ENCODE measurements at regions not wholly inside any gene's neighbourhood (a gene's known extent, or its start where the extent isn't known, plus 50 kb on each side); places are given as distances from the start of the nearest gene placed in this dataset.

GRCh38 chr18:68428661-68429060, 286.2 kb downstream of the TMX3 start:
- H3K4me2 ChIP-seq (ENCODE audit: low read length) = no peak overlapping the region
- H3F3A ChIP-seq (ENCODE audit: control insufficient read depth, insufficient read depth) = no peaks in the 10 kb centered on the region
- no peaks in the 10 kb centered on the region for H3K9me3 ChIP-seq (ENCODE audit: control insufficient read depth, insufficient read depth, low read length)
- no peaks in the 10 kb centered on the region for H4K20me1 ChIP-seq (ENCODE audit: control insufficient read depth, insufficient read depth, low read depth, low read length)
- no peaks in the 10 kb centered on the region for H3K4me1 ChIP-seq (ENCODE audit: control insufficient read depth, low read length)
- H3K36me3 ChIP-seq (ENCODE audit: control insufficient read depth, low read length) = no peaks in the 10 kb centered on the region
- no peak overlapping the region for H3K4me3 ChIP-seq (ENCODE audit: low read length)
- no peaks in the 10 kb centered on the region for H3K9me2 ChIP-seq (replicated peaks; ENCODE audit: control insufficient read depth, low read length)
- H3K79me2 ChIP-seq (ENCODE audit: control insufficient read depth, low read length) = no peaks in the 10 kb centered on the region
- H3K27me3 ChIP-seq (ENCODE audit: control insufficient read depth, low read length) = no peaks in the 10 kb centered on the region
- TF ChIP-seq EZH2phosphoT487 (IDR thresholded peaks at IDR 0.05; ENCODE audit: borderline replicate concordance, low read length) (no peak), CTCF (IDR thresholded peaks at IDR 0.05; ENCODE audit: low read depth, low read length, poor library complexity, severe bottlenecking) (no peak)
- H3K27ac ChIP-seq (ENCODE audit: low read depth, low read length) = no peak overlapping the region

GRCh38 chr18:68427951-68428401, 286.9 kb downstream of the TMX3 start:
- Histone ChIP-seq H3K4me1 (ENCODE audit: control insufficient read depth, low read length) (no peaks in the 10 kb centered on the region), H3K79me2 (ENCODE audit: control insufficient read depth, low read length) (no peaks in the 10 kb centered on the region), H3K36me3 (ENCODE audit: control insufficient read depth, low read length) (no peaks in the 10 kb centered on the region), H3K27me3 (ENCODE audit: control insufficient read depth, low read length) (no peaks in the 10 kb centered on the region), H3F3A (ENCODE audit: control insufficient read depth, insufficient read depth) (no peaks in the 10 kb centered on the region), H3K27ac (ENCODE audit: low read depth, low read length) (no peak overlapping the region), H3K9me3 (ENCODE audit: control insufficient read depth, insufficient read depth, low read length) (no peaks in the 10 kb centered on the region), H3K4me3 (ENCODE audit: low read length) (no peak overlapping the region), H3K9me2 (replicated peaks; ENCODE audit: control insufficient read depth, low read length) (no peaks in the 10 kb centered on the region), H4K20me1 (ENCODE audit: control insufficient read depth, insufficient read depth, low read depth, low read length) (no peaks in the 10 kb centered on the region), H3K4me2 (ENCODE audit: low read length) (no peak overlapping the region)
- no peak for TF ChIP-seq CTCF (IDR thresholded peaks at IDR 0.05; ENCODE audit: low read depth, low read length, poor library complexity, severe bottlenecking)
- TF ChIP-seq EZH2phosphoT487 (IDR thresholded peaks at IDR 0.05; ENCODE audit: borderline replicate concordance, low read length) = no peak

- Histone ChIP-seq H4K20me1 (ENCODE audit: control insufficient read depth, insufficient read depth, low read depth, low read length) (no peaks in the 10 kb centered on the region), H3K4me2 (ENCODE audit: low read length) (no peak overlapping the region), H3K9me3 (ENCODE audit: control insufficient read depth, insufficient read depth, low read length) (no peaks in the 10 kb centered on the region), H3K4me1 (ENCODE audit: control insufficient read depth, low read length) (no peaks in the 10 kb centered on the region), H3K27me3 (ENCODE audit: control insufficient read depth, low read length) (no peaks in the 10 kb centered on the region), H3K79me2 (ENCODE audit: control insufficient read depth, low read length) (no peaks in the 10 kb centered on the region), H3F3A (ENCODE audit: control insufficient read depth, insufficient read depth) (no peaks in the 10 kb centered on the region), H3K36me3 (ENCODE audit: control insufficient read depth, low read length) (no peaks in the 10 kb centered on the region), H3K4me3 (ENCODE audit: low read length) (no peak overlapping the region), H3K9me2 (replicated peaks; ENCODE audit: control insufficient read depth, low read length) (no peaks in the 10 kb centered on the region), H3K27ac (ENCODE audit: low read depth, low read length) (no peak overlapping the region)
- TF ChIP-seq EZH2phosphoT487 (IDR thresholded peaks at IDR 0.05; ENCODE audit: borderline replicate concordance, low read length) = no peak
- no peak for TF ChIP-seq CTCF (IDR thresholded peaks at IDR 0.05; ENCODE audit: low read depth, low read length, poor library complexity, severe bottlenecking)
Measured at GRCh38 chr18:68426731-68427315, 288.1 kb downstream of the TMX3 start.
